ENCODE measurements at regions not wholly inside any gene's neighbourhood (a gene's known extent, or its start where the extent isn't known, plus 50 kb on each side); places are given as distances from the start of the nearest gene placed in this dataset.
"Not testable (repeated sequence)": the region's sequence is repeated elsewhere in the genome, so short reads cannot be mapped to it uniquely, and the experiment has no call there.

GRCh38 chr7:6955385-6955784 is 129.3 kb upstream of the CCZ1B start:
- TF ChIP-seq CTCF (IDR thresholded peaks at IDR 0.05; ENCODE audit: borderline replicate concordance, extremely low read depth, low read length, poor library complexity, severe bottlenecking); EZH2 (IDR thresholded peaks at IDR 0.05; ENCODE audit: borderline replicate concordance, low read depth, low read length, severe bottlenecking): not testable (repeated sequence)

Data from DND-41 (cell line).